ENCODE measurements at regions not wholly inside any gene's neighbourhood (a gene's known extent, or its start where the extent isn't known, plus 50 kb on each side); places are given as distances from the start of the nearest gene placed in this dataset.

GRCh38 chr16:85254051-85254450 is 141.8 kb upstream of the CIBAR2 start:
- H3F3A ChIP-seq (ENCODE audit: insufficient read depth, low read depth), result no peaks in the 10 kb centered on the region
- no peaks in the 10 kb centered on the region for H3K79me2 ChIP-seq (ENCODE audit: low read depth)
- H3K4me1 ChIP-seq (replicated peaks; ENCODE audit: insufficient read depth), result no peaks in the 10 kb centered on the region
- TF ChIP-seq EZH2 (IDR thresholded peaks at IDR 0.05; ENCODE audit: low read depth) (no peak), CTCF (conservative IDR thresholded peaks at IDR 0.05) (no peak)
- H3K36me3 ChIP-seq (ENCODE audit: low read depth), result no peaks in the 10 kb centered on the region
- CTCF ChIA-PET, result interaction anchor here (0.6 kb wide), 1 partner anchor 389 kb away, joined by 4 read pairs; no protein-coding TSS in a partner anchor
- no peak overlapping the region for H2AFZ ChIP-seq
- no peaks in the 10 kb centered on the region for H3K27me3 ChIP-seq (ENCODE audit: insufficient read depth, low read depth)
- H3K9me3 ChIP-seq (ENCODE audit: insufficient read depth, low read depth), result no peaks in the 10 kb centered on the region
- no peak overlapping the region for H3K4me3 ChIP-seq
- no peaks in the 10 kb centered on the region for H3K9me2 ChIP-seq (ENCODE audit: insufficient read depth)
- H3K27ac ChIP-seq, result no peak overlapping the region
- intact Hi-C loops (cut with micrococcal nuclease; ENCODE audit: unreplicated experiment), result no loop called here
- no peaks in the 10 kb centered on the region; the same call in none of the 2 replicates for H4K20me1 ChIP-seq (ENCODE audit: insufficient read depth)
- no peak for DNase-seq
- no peak overlapping the region for H3K4me2 ChIP-seq
- BruUV-seq (replicated peaks), result no TSS peak
- POLR2A ChIA-PET (ENCODE audit: unreplicated experiment), result no interaction called here

GRCh38 chr16:85254921-85255320 is 142.6 kb upstream of the CIBAR2 start:
- intact Hi-C loops (cut with micrococcal nuclease; ENCODE audit: unreplicated experiment), result no loop called here
- no peak overlapping the region for H3K4me2 ChIP-seq
- H3K9me2 ChIP-seq (ENCODE audit: insufficient read depth), result no peaks in the 10 kb centered on the region
- no peaks in the 10 kb centered on the region for H3K36me3 ChIP-seq (ENCODE audit: low read depth)
- POLR2A ChIA-PET (ENCODE audit: unreplicated experiment), result no interaction called here
- H3K9me3 ChIP-seq (ENCODE audit: insufficient read depth, low read depth), result no peaks in the 10 kb centered on the region
- H2AFZ ChIP-seq, result no peak overlapping the region
- TF ChIP-seq CTCF (conservative IDR thresholded peaks at IDR 0.05), result no peak
- no peak for TF ChIP-seq EZH2 (IDR thresholded peaks at IDR 0.05; ENCODE audit: low read depth)
- H3K27me3 ChIP-seq (ENCODE audit: insufficient read depth, low read depth), result no peaks in the 10 kb centered on the region
- no peak overlapping the region for H3K27ac ChIP-seq
- no peaks in the 10 kb centered on the region; the same call in none of the 2 replicates for H4K20me1 ChIP-seq (ENCODE audit: insufficient read depth)
- no peaks in the 10 kb centered on the region for H3K4me1 ChIP-seq (replicated peaks; ENCODE audit: insufficient read depth)
- DNase-seq, result no peak
- no peaks in the 10 kb centered on the region for H3K79me2 ChIP-seq (ENCODE audit: low read depth)
- CTCF ChIA-PET, result no interaction called here
- H3F3A ChIP-seq (ENCODE audit: insufficient read depth, low read depth), result no peaks in the 10 kb centered on the region
- H3K4me3 ChIP-seq, result no peak overlapping the region
- no TSS peak for BruUV-seq (replicated peaks)

GRCh38 chr16:85255777-85256176 is 143.5 kb upstream of the CIBAR2 start:
- Histone ChIP-seq H3K36me3 (ENCODE audit: low read depth) (no peaks in the 10 kb centered on the region), H3K79me2 (ENCODE audit: low read depth) (no peaks in the 10 kb centered on the region), H2AFZ (no peak overlapping the region), H3K27ac (no peak overlapping the region), H3K9me3 (ENCODE audit: insufficient read depth, low read depth) (no peaks in the 10 kb centered on the region), H3K4me1 (replicated peaks; ENCODE audit: insufficient read depth) (no peaks in the 10 kb centered on the region), H3K4me3 (no peak overlapping the region), H3F3A (ENCODE audit: insufficient read depth, low read depth) (no peaks in the 10 kb centered on the region), H3K9me2 (ENCODE audit: insufficient read depth) (no peaks in the 10 kb centered on the region), H3K4me2 (no peak overlapping the region), H4K20me1 (ENCODE audit: insufficient read depth) (no peaks in the 10 kb centered on the region; the same call in none of the 2 replicates), H3K27me3 (ENCODE audit: insufficient read depth, low read depth) (no peaks in the 10 kb centered on the region)
- DNase-seq, result no peak
- intact Hi-C loops (cut with micrococcal nuclease; ENCODE audit: unreplicated experiment), result no loop called here
- TF ChIP-seq EZH2 (IDR thresholded peaks at IDR 0.05; ENCODE audit: low read depth) (no peak), CTCF (conservative IDR thresholded peaks at IDR 0.05) (no peak)
- BruUV-seq (replicated peaks), result no TSS peak
- CTCF ChIA-PET, result no interaction called here
- POLR2A ChIA-PET (ENCODE audit: unreplicated experiment), result no interaction called here

Data from PC-9 (cell line).